HUES48 (cell line): ENCODE measurements at regions not wholly inside any gene's neighbourhood (a gene's known extent, or its start where the extent isn't known, plus 50 kb on each side); places are given as distances from the start of the nearest gene placed in this dataset.

Experiments
- H3K27ac ChIP-seq: one replicate; pipeline ENCODE4 v1.7.0; 2013; ENCODE audit warnings: low read depth, low read length, inconsistent platforms
- H3K27me3 ChIP-seq: 2 replicates; pipeline ENCODE4 v1.6.1; 2013; ENCODE audit warnings: mild to moderate bottlenecking, low read length; ENCODE audit not compliant: control insufficient read depth, insufficient read depth
- H3K36me3 ChIP-seq: 2 replicates; pipeline ENCODE4 v1.6.1; 2013; ENCODE audit warnings: low read length; ENCODE audit not compliant: control insufficient read depth, insufficient read depth
- H3K4me1 ChIP-seq: 2 replicates; pipeline ENCODE4 v1.6.1; 2013; ENCODE audit warnings: mild to moderate bottlenecking, low read length; ENCODE audit not compliant: control insufficient read depth, insufficient read depth
- H3K4me3 ChIP-seq: 2 replicates; pipeline ENCODE4 v1.5.1; 2013; ENCODE audit warnings: mild to moderate bottlenecking, low read depth, low read length
- H3K9ac ChIP-seq: 2 replicates; pipeline ENCODE4 v1.6.1; 2013; ENCODE audit warnings: mild to moderate bottlenecking, low read depth, low read length, moderate library complexity
- H3K9me3 ChIP-seq: 2 replicates; pipeline ENCODE4 v1.6.1; 2013; ENCODE audit warnings: low read length; ENCODE audit not compliant: control insufficient read depth, insufficient read depth

- no peaks in the 10 kb centered on the region for H3K36me3 ChIP-seq
- no peaks in the 10 kb centered on the region for H3K4me1 ChIP-seq
- H3K27ac ChIP-seq, result no peak overlapping the region
- no peaks in the 10 kb centered on the region for H3K9me3 ChIP-seq
- no peaks in the 10 kb centered on the region for H3K27me3 ChIP-seq
- H3K9ac ChIP-seq, result no peak overlapping the region
- no peak overlapping the region for H3K4me3 ChIP-seq
Measured at GRCh38 chr10:129369566-129369965, 97.5 kb upstream of the MGMT start.

- no peaks in the 10 kb centered on the region for H3K27me3 ChIP-seq
- no peaks in the 10 kb centered on the region for H3K9me3 ChIP-seq
- H3K27ac ChIP-seq, result no peak overlapping the region
- no peaks in the 10 kb centered on the region for H3K36me3 ChIP-seq
- H3K4me3 ChIP-seq, result no peak overlapping the region
- no peaks in the 10 kb centered on the region for H3K4me1 ChIP-seq
- H3K9ac ChIP-seq, result no peak overlapping the region
Measured at GRCh38 chr10:129371541-129371940, 95.5 kb upstream of the MGMT start.

- Histone ChIP-seq H3K27me3 (no peaks in the 10 kb centered on the region), H3K27ac (no peak overlapping the region)
Measured at GRCh38 chr10:129372172-129372571, 94.9 kb upstream of the MGMT start.

GRCh38 chr10:129373231-129373630 lies 93.8 kb upstream of the MGMT start:
- no peaks in the 10 kb centered on the region for H3K27me3 ChIP-seq
- no peak overlapping the region for H3K27ac ChIP-seq
- no peaks in the 10 kb centered on the region for H3K9me3 ChIP-seq
- no peak overlapping the region for H3K9ac ChIP-seq
- H3K4me1 ChIP-seq, result no peaks in the 10 kb centered on the region
- H3K36me3 ChIP-seq, result no peaks in the 10 kb centered on the region
- no peak overlapping the region for H3K4me3 ChIP-seq

More at GRCh38 chr10:129372172-129372571, 94.9 kb upstream of the MGMT start:
- Histone ChIP-seq H3K4me3 (no peak overlapping the region), H3K9me3 (no peaks in the 10 kb centered on the region), H3K4me1 (no peaks in the 10 kb centered on the region), H3K9ac (no peak overlapping the region), H3K36me3 (no peaks in the 10 kb centered on the region)

- Histone ChIP-seq H3K27me3 (no peaks in the 10 kb centered on the region), H3K4me1 (no peaks in the 10 kb centered on the region), H3K4me3 (no peak overlapping the region), H3K9ac (no peak overlapping the region), H3K9me3 (no peaks in the 10 kb centered on the region), H3K27ac (no peak overlapping the region), H3K36me3 (no peaks in the 10 kb centered on the region)
Measured at GRCh38 chr10:129373718-129374117, 93.3 kb upstream of the MGMT start.

- no peaks in the 10 kb centered on the region for H3K36me3 ChIP-seq
- no peaks in the 10 kb centered on the region for H3K27me3 ChIP-seq
- H3K9me3 ChIP-seq, result no peaks in the 10 kb centered on the region
- H3K4me1 ChIP-seq, result no peaks in the 10 kb centered on the region
- no peak overlapping the region for H3K27ac ChIP-seq
- no peak overlapping the region for H3K9ac ChIP-seq
- no peak overlapping the region for H3K4me3 ChIP-seq
Measured at GRCh38 chr10:129375171-129375570, 91.9 kb upstream of the MGMT start.

GRCh38 chr10:129375912-129376311 lies 91.1 kb upstream of the MGMT start:
- Histone ChIP-seq H3K4me1 (no peaks in the 10 kb centered on the region), H3K36me3 (no peaks in the 10 kb centered on the region), H3K27me3 (no peaks in the 10 kb centered on the region), H3K4me3 (no peak overlapping the region), H3K9ac (no peak overlapping the region), H3K27ac (no peak overlapping the region), H3K9me3 (no peaks in the 10 kb centered on the region)

GRCh38 chr10:129380279-129380678 lies 86.8 kb upstream of the MGMT start:
- no peaks in the 10 kb centered on the region for H3K4me1 ChIP-seq
- H3K27me3 ChIP-seq, result no peaks in the 10 kb centered on the region
- no peak overlapping the region for H3K9ac ChIP-seq
- H3K4me3 ChIP-seq, result no peak overlapping the region
- H3K9me3 ChIP-seq, result no peaks in the 10 kb centered on the region
- H3K27ac ChIP-seq, result no peak overlapping the region
- no peaks in the 10 kb centered on the region for H3K36me3 ChIP-seq

- Histone ChIP-seq H3K9ac (no peak overlapping the region), H3K36me3 (no peaks in the 10 kb centered on the region), H3K4me1 (no peaks in the 10 kb centered on the region), H3K27me3 (no peaks in the 10 kb centered on the region), H3K4me3 (no peak overlapping the region), H3K27ac (no peak overlapping the region), H3K9me3 (no peaks in the 10 kb centered on the region)
Measured at GRCh38 chr10:129381741-129382140, 85.3 kb upstream of the MGMT start.

GRCh38 chr10:129382401-129382800 lies 84.6 kb upstream of the MGMT start:
- Histone ChIP-seq H3K9me3 (no peaks in the 10 kb centered on the region), H3K4me3 (no peak overlapping the region), H3K27ac (no peak overlapping the region), H3K4me1 (no peaks in the 10 kb centered on the region), H3K27me3 (no peaks in the 10 kb centered on the region), H3K9ac (no peak overlapping the region), H3K36me3 (no peaks in the 10 kb centered on the region)

GRCh38 chr10:129383651-129384050 lies 83.4 kb upstream of the MGMT start:
- Histone ChIP-seq H3K27me3 (no peaks in the 10 kb centered on the region), H3K9me3 (no peaks in the 10 kb centered on the region), H3K27ac (no peak overlapping the region), H3K4me3 (no peak overlapping the region), H3K36me3 (no peaks in the 10 kb centered on the region), H3K4me1 (no peaks in the 10 kb centered on the region), H3K9ac (no peak overlapping the region)

GRCh38 chr10:129385600-129385999 lies 81.4 kb upstream of the MGMT start:
- Histone ChIP-seq H3K4me3 (no peak overlapping the region), H3K4me1 (no peaks in the 10 kb centered on the region), H3K36me3 (no peaks in the 10 kb centered on the region), H3K27me3 (no peaks in the 10 kb centered on the region), H3K27ac (no peak overlapping the region), H3K9me3 (no peaks in the 10 kb centered on the region), H3K9ac (no peak overlapping the region)
